Fibroblast of lung (primary cell): ENCODE measurements at regions not wholly inside any gene's neighbourhood (a gene's known extent, or its start where the extent isn't known, plus 50 kb on each side); places are given as distances from the start of the nearest gene placed in this dataset.

Source experiments
- DNase-seq, 2 donors: peaks; one replicate each; pipeline versions ENCODE4 v3.0.0 to v3.0.0-alpha.2; 2010; ENCODE audit warnings: low read depth in 2 of 2
- H2AFZ ChIP-seq: 2 replicates; pipeline ENCODE4 v1.5.1; 2012; ENCODE audit warnings: low read length, control low read depth, inconsistent platforms
- H3K27ac ChIP-seq: 2 replicates; pipeline ENCODE4 v1.5.1; 2011; ENCODE audit warnings: low read length, control low read depth; ENCODE audit not compliant: insufficient read depth
- H3K27me3 ChIP-seq: 2 replicates; pipeline ENCODE4 v1.5.1; 2011; ENCODE audit warnings: mild to moderate bottlenecking, low read length; ENCODE audit not compliant: control insufficient read depth, insufficient read depth
- H3K36me3 ChIP-seq: 2 replicates; pipeline ENCODE4 v1.5.1; 2011; ENCODE audit warnings: low read length; ENCODE audit not compliant: control insufficient read depth, insufficient read depth
- H3K4me1 ChIP-seq: 2 replicates; pipeline ENCODE4 v1.5.1; 2011; ENCODE audit warnings: low read length; ENCODE audit not compliant: control insufficient read depth, insufficient read depth; ENCODE audit errors: extremely low read depth
- H3K4me2 ChIP-seq: 2 replicates; pipeline ENCODE4 v1.5.1; 2011; ENCODE audit warnings: low read length, control low read depth; ENCODE audit not compliant: insufficient read depth; ENCODE audit errors: extremely low read depth
- H3K4me3 ChIP-seq, 4 experiments: fragments of 200-600 bp in 1 of 4; sonication (generic) in 1 of 4; replicated peaks in 1 of 4; 2 replicates each; pipeline ENCODE4 v1.5.1; 2011 to 2016; ENCODE audit warnings: low read length in 4 of 4, low read depth in 3 of 4, mild to moderate bottlenecking in 3 of 4, control low read depth in 2 of 4, inconsistent platforms in 1 of 4, mixed read lengths in 1 of 4; ENCODE audit not compliant: insufficient read depth in 1 of 4; ENCODE audit errors: control extremely low read depth in 1 of 4
- H3K79me2 ChIP-seq: 2 replicates; pipeline ENCODE4 v1.5.1; 2012; ENCODE audit warnings: mild to moderate bottlenecking, low read length, inconsistent platforms; ENCODE audit not compliant: control insufficient read depth, insufficient read depth
- H3K9ac ChIP-seq: 2 replicates; pipeline ENCODE4 v1.5.1; 2011; ENCODE audit warnings: mild to moderate bottlenecking, low read length, control low read depth; ENCODE audit not compliant: insufficient read depth
- H3K9me3 ChIP-seq: 2 replicates; pipeline ENCODE4 v1.5.1; 2012; ENCODE audit warnings: low read depth, low read length; ENCODE audit not compliant: control insufficient read depth, insufficient read depth
- H4K20me1 ChIP-seq: 2 replicates; pipeline ENCODE4 v1.5.1; 2011; ENCODE audit warnings: low read length; ENCODE audit not compliant: control insufficient read depth, insufficient read depth; ENCODE audit errors: extremely low read depth
- EZH2 ChIP-seq: IDR thresholded peaks from 2 replicates; pipeline ENCODE4 v1.5.1; 2012; ENCODE audit warnings: low read length, control low read depth, mild to moderate bottlenecking; ENCODE audit errors: missing control alignments
- TF ChIP-seq, protein P1 (sequence below), 2 donors: IDR thresholded peaks in 1 of 2; conservative IDR thresholded peaks in 1 of 2; 1 replicate in 1 of 2; 2 replicates in 1 of 2; pipeline ENCODE4 v1.5.1; 2011 to 2012; ENCODE audit warnings: low read length in 2 of 2, control low read depth in 1 of 2, inconsistent platforms in 1 of 2, low read depth in 1 of 2, mild to moderate bottlenecking in 1 of 2

DNA sequence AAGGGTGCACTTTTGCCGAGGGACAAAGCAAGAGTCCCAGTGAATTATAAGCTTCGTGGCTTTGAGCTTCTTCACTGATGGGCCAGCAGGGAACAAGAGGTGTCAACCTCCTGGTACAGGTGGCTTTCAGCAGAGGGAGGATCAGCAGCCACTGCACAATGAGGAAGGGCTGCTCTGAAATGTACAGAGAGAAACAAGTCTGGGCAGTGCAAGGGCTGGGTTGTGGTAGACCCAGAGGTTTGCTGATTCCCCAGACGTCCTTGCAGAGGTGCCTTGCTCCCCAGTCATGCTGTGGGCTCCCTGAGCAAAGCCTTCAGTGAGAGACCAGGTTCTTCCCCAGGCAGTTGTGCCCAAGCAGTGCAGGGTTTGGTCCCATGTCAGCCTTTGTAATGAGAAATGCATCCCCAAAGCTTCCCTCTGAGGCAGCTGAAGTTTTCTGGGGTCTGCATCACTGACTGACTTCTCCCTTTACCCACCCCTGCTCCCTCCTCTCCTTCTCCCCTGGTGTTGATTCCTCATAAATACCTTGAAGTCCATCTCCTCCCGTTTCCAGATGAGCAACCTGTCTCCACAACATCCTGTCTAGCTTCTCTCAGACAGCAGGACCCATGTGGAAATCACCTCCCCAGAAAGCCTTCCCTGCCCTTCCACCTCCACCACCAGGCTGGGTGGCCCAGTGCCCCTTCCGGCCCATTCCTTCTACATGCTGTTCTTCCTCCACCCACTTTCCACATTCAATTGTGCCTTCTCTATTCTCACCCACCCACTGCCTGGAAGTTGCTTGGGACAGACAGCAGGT lies 599.6 kb upstream of the ADAMTS16 start:
- Histone ChIP-seq H3K27ac (no peak overlapping the region), H3K9me3 (no peaks in the 10 kb centered on the region), H3K4me2 (no peak overlapping the region)

DNA sequence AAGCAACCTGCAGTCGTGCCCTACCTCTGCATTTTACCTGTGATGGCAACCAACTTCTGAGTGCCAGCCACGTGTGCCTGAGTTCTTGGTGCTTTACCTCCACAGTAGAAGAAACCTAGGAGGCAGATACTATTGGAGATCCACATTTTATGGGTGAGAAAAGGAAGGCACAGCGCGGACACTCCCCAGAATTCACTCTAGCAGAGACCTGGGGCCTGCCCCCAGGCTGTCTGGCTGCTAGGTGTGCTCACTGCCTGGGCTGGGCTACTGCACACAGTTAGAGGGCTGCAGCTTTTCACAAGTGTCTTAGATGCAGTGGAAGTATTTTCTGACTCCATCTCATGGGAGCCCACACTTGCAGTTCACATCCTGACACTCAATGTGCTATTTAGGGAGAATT lies 598.8 kb upstream of the ADAMTS16 start:
- Histone ChIP-seq H3K27ac (no peak overlapping the region), H3K4me1 (no peaks in the 10 kb centered on the region), H3K27me3 (no peaks in the 10 kb centered on the region), H4K20me1 (no peaks in the 10 kb centered on the region), H3K79me2 (no peaks in the 10 kb centered on the region), H3K9me3 (no peaks in the 10 kb centered on the region), H3K4me3 (no peak overlapping the region), H2AFZ (no peak overlapping the region), H3K36me3 (no peaks in the 10 kb centered on the region), H3K4me2 (no peak overlapping the region), H3K9ac (no peak overlapping the region)
- DNase-seq: no peak
- no peak for TF ChIP-seq EZH2
- TF ChIP-seq, protein P1, sequence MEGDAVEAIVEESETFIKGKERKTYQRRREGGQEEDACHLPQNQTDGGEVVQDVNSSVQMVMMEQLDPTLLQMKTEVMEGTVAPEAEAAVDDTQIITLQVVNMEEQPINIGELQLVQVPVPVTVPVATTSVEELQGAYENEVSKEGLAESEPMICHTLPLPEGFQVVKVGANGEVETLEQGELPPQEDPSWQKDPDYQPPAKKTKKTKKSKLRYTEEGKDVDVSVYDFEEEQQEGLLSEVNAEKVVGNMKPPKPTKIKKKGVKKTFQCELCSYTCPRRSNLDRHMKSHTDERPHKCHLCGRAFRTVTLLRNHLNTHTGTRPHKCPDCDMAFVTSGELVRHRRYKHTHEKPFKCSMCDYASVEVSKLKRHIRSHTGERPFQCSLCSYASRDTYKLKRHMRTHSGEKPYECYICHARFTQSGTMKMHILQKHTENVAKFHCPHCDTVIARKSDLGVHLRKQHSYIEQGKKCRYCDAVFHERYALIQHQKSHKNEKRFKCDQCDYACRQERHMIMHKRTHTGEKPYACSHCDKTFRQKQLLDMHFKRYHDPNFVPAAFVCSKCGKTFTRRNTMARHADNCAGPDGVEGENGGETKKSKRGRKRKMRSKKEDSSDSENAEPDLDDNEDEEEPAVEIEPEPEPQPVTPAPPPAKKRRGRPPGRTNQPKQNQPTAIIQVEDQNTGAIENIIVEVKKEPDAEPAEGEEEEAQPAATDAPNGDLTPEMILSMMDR (conservative IDR thresholded peaks at IDR 0.05 in 1 of 2, IDR thresholded peaks at IDR 0.05 in 1 of 2; ENCODE audit: low read depth in 1 of 2, low read length in 2 of 2): no peak

More for the DNA sequence above, 599.6 kb upstream of the ADAMTS16 start:
- Histone ChIP-seq H3K4me1 (no peaks in the 10 kb centered on the region), H4K20me1 (no peaks in the 10 kb centered on the region), H3K9ac (no peak overlapping the region), H2AFZ (no peak overlapping the region), H3K36me3 (no peaks in the 10 kb centered on the region), H3K79me2 (no peaks in the 10 kb centered on the region), H3K27me3 (no peaks in the 10 kb centered on the region), H3K4me3 (no peak overlapping the region)
- DNase-seq: no peak
- TF ChIP-seq, protein P1 (conservative IDR thresholded peaks at IDR 0.05 in 1 of 2, IDR thresholded peaks at IDR 0.05 in 1 of 2; ENCODE audit: low read depth in 1 of 2, low read length in 2 of 2): no peak
- TF ChIP-seq EZH2: no peak

DNA sequence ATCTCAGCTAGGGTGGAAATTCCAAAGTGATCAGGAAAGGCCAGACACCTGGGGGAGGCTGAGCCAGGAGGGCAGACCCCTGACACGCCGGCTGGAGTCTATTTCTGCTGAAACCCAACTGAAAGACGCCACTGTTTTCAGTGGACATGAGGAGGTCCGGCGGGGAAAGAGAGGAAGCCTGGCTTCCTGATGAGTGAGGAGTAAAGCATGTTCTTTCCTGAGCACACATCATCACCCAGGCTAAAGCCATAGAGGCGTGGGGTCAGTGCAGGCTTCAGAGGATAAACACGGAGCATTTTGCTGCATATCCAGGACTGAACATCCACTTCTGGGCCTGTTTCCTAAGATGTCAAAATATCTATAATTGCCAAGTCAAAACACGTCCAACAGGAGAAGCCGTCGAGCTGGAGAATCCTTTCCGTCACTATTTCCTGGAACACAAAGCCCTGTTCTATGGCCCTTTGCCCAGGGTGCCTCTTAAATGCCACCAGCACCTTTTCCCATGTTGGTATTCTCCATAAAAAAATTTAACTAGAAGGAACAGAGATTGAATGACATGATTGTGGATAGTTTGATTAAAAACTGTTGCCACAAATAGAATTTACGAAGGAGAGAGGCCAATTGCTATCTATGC lies 597.9 kb upstream of the ADAMTS16 start:
- Histone ChIP-seq H3K4me2 (no peak overlapping the region), H3K27me3 (no peaks in the 10 kb centered on the region), H3K79me2 (no peaks in the 10 kb centered on the region), H4K20me1 (no peaks in the 10 kb centered on the region), H3K9me3 (no peaks in the 10 kb centered on the region), H2AFZ (no peak overlapping the region), H3K36me3 (no peaks in the 10 kb centered on the region), H3K4me3 (no peak overlapping the region), H3K4me1 (no peaks in the 10 kb centered on the region), H3K9ac (no peak overlapping the region), H3K27ac (no peak overlapping the region)
- no peak for TF ChIP-seq EZH2
- TF ChIP-seq, protein P1 (conservative IDR thresholded peaks at IDR 0.05 in 1 of 2, IDR thresholded peaks at IDR 0.05 in 1 of 2; ENCODE audit: low read depth in 1 of 2, low read length in 2 of 2): no peak
- no peak for DNase-seq
